Osteocyte (in vitro differentiated cells): ENCODE measurements at regions not wholly inside any gene's neighbourhood (a gene's known extent, or its start where the extent isn't known, plus 50 kb on each side); places are given as distances from the start of the nearest gene placed in this dataset.
"Not testable (repeated sequence)": the region's sequence is repeated elsewhere in the genome, so short reads cannot be mapped to it uniquely, and the experiment has no call there.

Source experiments
- DNase-seq: peaks from one replicate; pipeline ENCODE4 v3.0.0; 2021; ENCODE audit warnings: mixed read lengths; ENCODE audit not compliant: unreplicated experiment; ENCODE audit errors: extremely low spot score
- H3K27ac Mint-ChIP-seq: one replicate; pipeline ENCODE4 v1.8.0; 2021; ENCODE audit warnings: mild to moderate bottlenecking, mixed read lengths; ENCODE audit not compliant: unreplicated experiment
- H3K27me3 Mint-ChIP-seq: one replicate; pipeline ENCODE4 v1.8.0; 2021; ENCODE audit warnings: mixed read lengths; ENCODE audit not compliant: unreplicated experiment
- H3K36me3 Mint-ChIP-seq: one replicate; pipeline ENCODE4 v1.8.0; 2021; ENCODE audit warnings: mixed read lengths; ENCODE audit not compliant: unreplicated experiment
- H3K4me1 Mint-ChIP-seq: one replicate; pipeline ENCODE4 v1.8.0; 2021; ENCODE audit warnings: mixed read lengths; ENCODE audit not compliant: unreplicated experiment
- H3K4me3 Mint-ChIP-seq: one replicate; pipeline ENCODE4 v1.8.0; 2021; ENCODE audit warnings: mild to moderate bottlenecking, moderate library complexity, mixed read lengths; ENCODE audit not compliant: unreplicated experiment
- H3K9me3 Mint-ChIP-seq: one replicate; pipeline ENCODE4 v1.8.0; 2021; ENCODE audit warnings: mixed read lengths; ENCODE audit not compliant: unreplicated experiment
- TF ChIP-seq, protein P1 (sequence below): fragments of 200-600 bp; sonication (generic); IDR thresholded peaks from 2 replicates; pipeline ENCODE4 v1.5.0; 2021; ENCODE audit warnings: antibody characterized with exemption, mild to moderate bottlenecking, moderate library complexity

DNA sequence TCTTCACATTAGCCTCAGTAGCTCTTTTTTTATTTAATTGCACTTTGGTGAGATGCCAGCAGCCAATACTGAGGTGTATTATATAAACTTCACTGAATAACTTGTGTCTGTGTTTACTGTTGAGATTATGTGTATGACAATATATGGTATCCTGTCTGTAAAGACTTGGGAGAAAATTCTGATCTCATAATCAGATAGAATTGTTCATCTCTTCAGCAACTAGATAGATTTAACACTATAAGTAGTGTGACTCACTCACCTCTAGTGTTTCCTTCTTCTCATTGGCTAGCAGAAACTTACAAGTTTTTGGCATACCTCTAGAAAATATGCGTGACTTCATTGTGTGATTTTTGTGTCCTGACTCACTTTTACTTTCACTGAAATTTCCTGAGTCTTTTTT is 67.6 kb upstream of the TGFBR2 start:
- H3K9me3 Mint-ChIP-seq: no peaks in the 10 kb centered on the region
- no peak for DNase-seq
- no peaks in the 10 kb centered on the region for H3K36me3 Mint-ChIP-seq
- H3K27ac Mint-ChIP-seq: peak overlapping the region; percentile 44
- H3K4me3 Mint-ChIP-seq: no peak overlapping the region
- TF ChIP-seq, protein P1, sequence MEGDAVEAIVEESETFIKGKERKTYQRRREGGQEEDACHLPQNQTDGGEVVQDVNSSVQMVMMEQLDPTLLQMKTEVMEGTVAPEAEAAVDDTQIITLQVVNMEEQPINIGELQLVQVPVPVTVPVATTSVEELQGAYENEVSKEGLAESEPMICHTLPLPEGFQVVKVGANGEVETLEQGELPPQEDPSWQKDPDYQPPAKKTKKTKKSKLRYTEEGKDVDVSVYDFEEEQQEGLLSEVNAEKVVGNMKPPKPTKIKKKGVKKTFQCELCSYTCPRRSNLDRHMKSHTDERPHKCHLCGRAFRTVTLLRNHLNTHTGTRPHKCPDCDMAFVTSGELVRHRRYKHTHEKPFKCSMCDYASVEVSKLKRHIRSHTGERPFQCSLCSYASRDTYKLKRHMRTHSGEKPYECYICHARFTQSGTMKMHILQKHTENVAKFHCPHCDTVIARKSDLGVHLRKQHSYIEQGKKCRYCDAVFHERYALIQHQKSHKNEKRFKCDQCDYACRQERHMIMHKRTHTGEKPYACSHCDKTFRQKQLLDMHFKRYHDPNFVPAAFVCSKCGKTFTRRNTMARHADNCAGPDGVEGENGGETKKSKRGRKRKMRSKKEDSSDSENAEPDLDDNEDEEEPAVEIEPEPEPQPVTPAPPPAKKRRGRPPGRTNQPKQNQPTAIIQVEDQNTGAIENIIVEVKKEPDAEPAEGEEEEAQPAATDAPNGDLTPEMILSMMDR: no peak
- H3K27me3 Mint-ChIP-seq: no peaks in the 10 kb centered on the region
- H3K4me1 Mint-ChIP-seq: peaks cover 27% of the 10 kb centered on the region

DNA sequence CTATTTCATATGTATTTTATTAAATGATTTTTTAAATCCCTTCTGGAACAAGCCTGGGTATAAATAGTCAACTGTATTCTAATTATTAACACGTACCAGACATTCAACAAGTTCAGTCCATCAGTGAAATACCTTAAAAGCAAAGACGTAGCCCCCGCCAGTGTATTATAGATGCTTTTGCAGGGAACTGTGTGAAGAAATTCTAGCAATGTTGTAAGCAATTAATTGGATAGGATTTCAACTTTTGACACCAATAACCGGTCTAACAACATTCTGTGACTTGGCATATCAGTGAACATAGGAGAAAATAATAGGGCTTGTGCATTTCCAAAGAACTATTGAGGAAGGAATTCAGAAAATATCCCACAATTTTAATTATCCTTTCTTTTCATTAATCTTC is 67.2 kb upstream of the TGFBR2 start:
- Mint-ChIP-seq H3K27me3 (no peaks in the 10 kb centered on the region), H3K4me3 (no peak overlapping the region), H3K4me1 (peaks cover 31% of the 10 kb centered on the region), H3K36me3 (no peaks in the 10 kb centered on the region), H3K27ac (peak overlapping the region; percentile 44), H3K9me3 (no peaks in the 10 kb centered on the region)
- DNase-seq: no peak
- TF ChIP-seq, protein P1: no peak

DNA sequence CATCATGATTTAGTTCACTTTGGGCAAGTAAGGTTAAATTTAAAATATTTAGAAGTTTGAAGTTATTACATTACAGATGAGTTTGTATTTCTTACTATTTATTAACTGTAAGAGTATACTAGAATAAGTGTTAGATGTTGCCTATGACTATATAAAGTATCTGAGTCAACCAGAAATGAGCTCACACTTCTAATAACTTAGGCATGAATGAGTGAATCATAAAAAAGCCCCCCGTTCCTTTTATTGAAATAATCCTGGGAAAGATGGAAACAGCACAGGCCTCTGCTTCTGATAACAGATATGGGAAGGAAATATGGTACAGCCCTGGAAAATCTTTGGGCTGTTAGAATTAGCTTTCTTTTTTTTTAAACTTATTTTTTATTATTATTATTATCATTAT is 66.6 kb upstream of the TGFBR2 start:
- DNase-seq: no peak
- Mint-ChIP-seq H3K4me3 (no peak overlapping the region), H3K9me3 (no peaks in the 10 kb centered on the region), H3K36me3 (no peaks in the 10 kb centered on the region), H3K4me1 (peaks cover 36% of the 10 kb centered on the region), H3K27ac (peak overlapping the region; percentile 54), H3K27me3 (no peaks in the 10 kb centered on the region)
- TF ChIP-seq, protein P1: no peak

DNA sequence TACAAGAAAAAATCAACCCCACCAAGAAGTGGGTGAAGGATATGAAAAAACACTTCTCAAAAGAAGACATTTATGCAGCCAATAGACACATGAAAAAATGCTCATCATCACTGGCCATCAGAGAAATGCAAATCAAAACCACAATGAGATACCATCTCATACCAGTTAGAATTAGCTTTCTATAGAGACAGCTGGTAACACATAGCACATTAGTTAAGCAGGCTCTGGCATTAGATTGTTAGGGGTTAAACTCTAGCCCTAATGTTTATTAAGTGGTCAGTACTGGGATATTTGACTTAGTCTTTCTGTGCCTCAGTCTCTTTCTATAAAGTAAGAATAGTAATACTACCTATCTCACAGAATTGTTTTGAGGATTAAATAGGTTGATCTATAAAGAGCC is 65.2 kb upstream of the TGFBR2 start:
- H3K4me1 Mint-ChIP-seq: peaks cover 36% of the 10 kb centered on the region
- H3K36me3 Mint-ChIP-seq, H3K4me3 Mint-ChIP-seq, H3K9me3 Mint-ChIP-seq, DNase-seq, H3K27ac Mint-ChIP-seq, H3K27me3 Mint-ChIP-seq: not testable (repeated sequence)

DNA sequence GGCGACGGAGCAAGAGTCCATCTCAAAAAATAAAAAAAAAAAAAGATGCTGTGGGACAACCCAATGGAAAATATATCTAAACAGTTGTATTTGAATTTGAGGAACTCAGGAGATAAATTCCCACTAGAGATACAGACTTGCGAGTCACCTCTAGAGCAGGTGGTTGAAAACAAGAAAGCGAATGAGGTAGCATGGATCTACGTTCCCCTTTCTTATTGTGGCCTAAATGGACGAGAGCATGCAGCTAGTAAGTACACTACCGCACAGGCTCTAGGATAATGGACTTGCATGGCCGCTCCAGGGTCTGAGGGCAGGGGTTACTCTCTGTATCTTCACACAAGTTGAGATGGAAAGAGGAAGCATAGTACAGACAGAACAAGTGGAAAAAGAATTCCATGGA is 63.5 kb upstream of the TGFBR2 start:
- Mint-ChIP-seq H3K27ac (no peak overlapping the region), H3K36me3 (no peaks in the 10 kb centered on the region), H3K4me1 (peaks cover 32% of the 10 kb centered on the region), H3K9me3 (no peaks in the 10 kb centered on the region), H3K4me3 (no peak overlapping the region), H3K27me3 (no peaks in the 10 kb centered on the region)
- no peak for DNase-seq
- TF ChIP-seq, protein P1: no peak

DNA sequence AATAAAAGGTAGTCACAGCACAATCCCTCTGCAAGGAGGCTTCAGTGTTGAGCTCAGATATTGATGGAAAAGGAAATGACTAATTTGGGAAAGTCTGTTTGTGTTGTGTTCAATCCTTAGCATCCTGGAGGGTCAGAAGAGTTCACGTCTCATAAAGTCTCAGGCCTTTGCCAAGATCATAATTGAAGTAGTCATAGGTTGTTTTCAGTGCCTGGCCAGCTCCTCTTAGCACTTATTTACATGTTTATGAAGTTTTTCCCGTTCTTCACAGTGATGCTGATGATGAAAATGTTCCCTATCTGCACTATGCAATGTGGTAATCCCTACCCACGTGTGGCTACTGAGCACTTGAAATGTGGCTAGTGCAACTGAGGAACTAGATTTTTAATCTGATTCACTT is 61.6 kb upstream of the TGFBR2 start:
- no peaks in the 10 kb centered on the region for H3K27me3 Mint-ChIP-seq
- H3K4me3 Mint-ChIP-seq: no peak overlapping the region
- peaks cover 14% of the 10 kb centered on the region for H3K4me1 Mint-ChIP-seq
- TF ChIP-seq, protein P1: no peak
- no peak for DNase-seq
- H3K27ac Mint-ChIP-seq: no peak overlapping the region
- H3K9me3 Mint-ChIP-seq: no peaks in the 10 kb centered on the region
- H3K36me3 Mint-ChIP-seq: no peaks in the 10 kb centered on the region
